Liver (tissue), 8 donors: ENCODE measurements at regions not wholly inside any gene's neighbourhood (a gene's known extent, or its start where the extent isn't known, plus 50 kb on each side); places are given as distances from the start of the nearest gene placed in this dataset.
A peak's percentile ranks its signal among the peaks of the same experiment; 100 is the strongest.

ENCODE experiments used
- DNase-seq: peaks from one replicate; pipeline ENCODE4 v3.0.0-alpha.2; 2017; ENCODE audit warnings: low spot score
- H3K27ac ChIP-seq, 2 donors: one replicate each; pipeline ENCODE4 v1.7.0; 2013; ENCODE audit warnings: inconsistent platforms in 2 of 2, low read length in 2 of 2, control low read depth in 1 of 2, low read depth in 1 of 2, mild to moderate bottlenecking in 1 of 2
- H3K27me3 ChIP-seq, 4 donors: one replicate each; pipeline versions ENCODE4 v1.6.1 to v1.7.0; 2013; ENCODE audit warnings: low read length in 3 of 4, inconsistent platforms in 1 of 4, mild to moderate bottlenecking in 1 of 4, moderate library complexity in 1 of 4; ENCODE audit not compliant: control insufficient read depth in 4 of 4, insufficient read depth in 4 of 4
- H3K36me3 ChIP-seq, 4 donors: one replicate each; pipeline versions ENCODE4 v1.6.1 to v1.7.0; 2013; ENCODE audit warnings: low read length in 3 of 4, mild to moderate bottlenecking in 3 of 4, low read depth in 1 of 4, moderate library complexity in 1 of 4; ENCODE audit not compliant: control insufficient read depth in 4 of 4, insufficient read depth in 3 of 4
- H3K4me1 ChIP-seq, 4 donors: one replicate each; pipeline versions ENCODE4 v1.6.1 to v1.7.0; 2013; ENCODE audit warnings: low read length in 3 of 4, mild to moderate bottlenecking in 3 of 4, moderate library complexity in 1 of 4; ENCODE audit not compliant: control insufficient read depth in 4 of 4, insufficient read depth in 4 of 4
- H3K4me3 ChIP-seq, 3 donors: one replicate each; pipeline versions ENCODE4 v1.6.1 to v1.7.0; 2013; ENCODE audit warnings: low read length in 3 of 3, control low read depth in 1 of 3, low read depth in 1 of 3, mild to moderate bottlenecking in 1 of 3
- H3K9ac ChIP-seq, 2 donors: one replicate each; pipeline ENCODE4 v1.7.0; 2013; ENCODE audit warnings: low read length in 2 of 2, mild to moderate bottlenecking in 2 of 2, moderate library complexity in 2 of 2, control low read depth in 1 of 2, low read depth in 1 of 2
- H3K9me3 ChIP-seq, 4 donors: one replicate each; pipeline versions ENCODE4 v1.6.1 to v1.7.0; 2013; ENCODE audit warnings: low read length in 3 of 4; ENCODE audit not compliant: control insufficient read depth in 4 of 4
- EGR1 ChIP-seq, 2 donors: IDR thresholded peaks; 2 replicates each; pipeline ENCODE4 v1.6.1; 2016 to 2018; ENCODE audit warnings: antibody characterized with exemption in 2 of 2, low read depth in 2 of 2
- FOXA1 ChIP-seq: IDR thresholded peaks from 2 replicates; pipeline ENCODE4 v1.6.1; 2016; ENCODE audit warnings: antibody characterized with exemption
- FOXA2 ChIP-seq: IDR thresholded peaks from 2 replicates; pipeline ENCODE4 v1.6.1; 2016; ENCODE audit warnings: antibody characterized with exemption
- HNF4G ChIP-seq: IDR thresholded peaks from 2 replicates; pipeline ENCODE4 v1.6.1; 2016; ENCODE audit warnings: antibody characterized with exemption
- JUND ChIP-seq, 2 donors: IDR thresholded peaks; 2 replicates each; pipeline ENCODE4 v1.6.1; 2016; ENCODE audit warnings: antibody characterized with exemption in 2 of 2
- MAX ChIP-seq: IDR thresholded peaks from 2 replicates; pipeline ENCODE4 v1.6.1; 2016; ENCODE audit warnings: antibody characterized with exemption
- NR2F2 ChIP-seq: IDR thresholded peaks from 2 replicates; pipeline ENCODE4 v1.6.1; 2016; ENCODE audit warnings: antibody characterized with exemption
- RAD21 ChIP-seq, 2 donors: IDR thresholded peaks; 2 replicates each; pipeline ENCODE4 v1.6.1; 2016; ENCODE audit warnings: antibody characterized with exemption in 2 of 2, mild to moderate bottlenecking in 2 of 2
- REST ChIP-seq: IDR thresholded peaks from 2 replicates; pipeline ENCODE4 v1.6.1; 2016; ENCODE audit warnings: antibody characterized with exemption, mild to moderate bottlenecking
- SP1 ChIP-seq: IDR thresholded peaks from 2 replicates; pipeline ENCODE4 v1.6.1; 2018; ENCODE audit warnings: antibody characterized with exemption, mild to moderate bottlenecking
- TAF1 ChIP-seq: conservative IDR thresholded peaks from 2 replicates; pipeline ENCODE4 v1.6.1; 2016; ENCODE audit warnings: antibody characterized with exemption, mild to moderate bottlenecking
- YY1 ChIP-seq: IDR thresholded peaks from 2 replicates; pipeline ENCODE4 v1.6.1; 2016; ENCODE audit warnings: antibody characterized with exemption, mild to moderate bottlenecking
- ZBTB33 ChIP-seq: IDR thresholded peaks from 2 replicates; pipeline ENCODE4 v1.6.1; 2016; ENCODE audit warnings: antibody characterized with exemption
- WGBS: extraction: QIAGEN DNeasy Blood & Tissue Kit; methylation state at CpG from one replicate; pipeline ENCODE4 v1.1.7; 2013; 5-methylcytosine and 5-hydroxymethylcytosine counted together
- TF ChIP-seq, protein P1 (sequence below): fragments of 150-350 bp; IDR thresholded peaks from 2 replicates; pipeline ENCODE4 v1.5.1; 2017; ENCODE audit warnings: improper control_type of control experiment, low read depth, low read length; ENCODE audit not compliant: missing input control
- donor health status: healthy.
- donor health status: healthy.
- donor health status: healthy.
- donor health status: healthy.
- donor health status: healthy.

DNA sequence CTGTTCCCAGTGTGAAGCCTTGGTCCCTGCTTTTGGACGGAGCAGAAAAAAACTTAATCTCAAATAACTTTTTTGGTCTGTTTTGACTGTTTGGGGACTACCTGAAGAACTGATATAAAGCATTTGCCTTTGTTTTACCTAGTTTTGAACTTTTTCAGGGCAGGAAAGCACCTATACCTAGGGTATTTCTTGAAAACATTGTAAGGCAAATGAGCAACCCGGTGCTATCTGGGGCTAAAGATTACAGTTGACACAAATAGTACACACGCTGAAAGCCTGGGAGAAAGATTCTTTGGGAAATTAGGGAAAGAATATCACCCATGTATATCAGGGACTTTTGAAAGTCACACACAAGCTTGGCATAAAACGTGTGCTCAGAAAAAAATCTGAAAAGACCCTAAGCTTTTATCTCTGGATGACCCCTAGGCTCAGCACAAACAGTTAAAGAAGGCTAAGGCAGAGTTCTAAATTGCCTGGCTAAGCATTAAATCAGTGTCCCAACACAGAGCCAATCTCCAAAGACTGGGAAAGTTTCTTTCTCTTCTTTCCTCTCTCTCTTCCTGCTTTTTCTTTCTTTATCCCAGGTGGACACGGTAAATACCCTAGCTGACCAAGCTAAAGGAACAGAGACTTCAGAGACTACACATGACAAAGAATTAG is 389.8 kb downstream of the SH2D4B start (continued):
- TF ChIP-seq, protein P1, sequence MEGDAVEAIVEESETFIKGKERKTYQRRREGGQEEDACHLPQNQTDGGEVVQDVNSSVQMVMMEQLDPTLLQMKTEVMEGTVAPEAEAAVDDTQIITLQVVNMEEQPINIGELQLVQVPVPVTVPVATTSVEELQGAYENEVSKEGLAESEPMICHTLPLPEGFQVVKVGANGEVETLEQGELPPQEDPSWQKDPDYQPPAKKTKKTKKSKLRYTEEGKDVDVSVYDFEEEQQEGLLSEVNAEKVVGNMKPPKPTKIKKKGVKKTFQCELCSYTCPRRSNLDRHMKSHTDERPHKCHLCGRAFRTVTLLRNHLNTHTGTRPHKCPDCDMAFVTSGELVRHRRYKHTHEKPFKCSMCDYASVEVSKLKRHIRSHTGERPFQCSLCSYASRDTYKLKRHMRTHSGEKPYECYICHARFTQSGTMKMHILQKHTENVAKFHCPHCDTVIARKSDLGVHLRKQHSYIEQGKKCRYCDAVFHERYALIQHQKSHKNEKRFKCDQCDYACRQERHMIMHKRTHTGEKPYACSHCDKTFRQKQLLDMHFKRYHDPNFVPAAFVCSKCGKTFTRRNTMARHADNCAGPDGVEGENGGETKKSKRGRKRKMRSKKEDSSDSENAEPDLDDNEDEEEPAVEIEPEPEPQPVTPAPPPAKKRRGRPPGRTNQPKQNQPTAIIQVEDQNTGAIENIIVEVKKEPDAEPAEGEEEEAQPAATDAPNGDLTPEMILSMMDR, result no peak
- no peak for TF ChIP-seq RAD21 (IDR thresholded peaks at IDR 0.05)
- TF ChIP-seq FOXA2, result no peak
- TF ChIP-seq YY1, result no peak

- H3K9me3 ChIP-seq, result no peaks in the 10 kb centered on the region
- H3K4me1 ChIP-seq, result peaks cover 0 to 2% (median 0%) of the 10 kb centered on the region in 4 donors
- H3K27ac ChIP-seq, result no peak overlapping the region
- no peak for DNase-seq
- no peak overlapping the region for H3K9ac ChIP-seq
- 50% methylated on average over 1 of the region's 1 CpG for WGBS
- H3K4me3 ChIP-seq, result no peak overlapping the region
- no peaks in the 10 kb centered on the region for H3K36me3 ChIP-seq
- peaks cover 0 to 2% (median 0%) of the 10 kb centered on the region in 4 donors for H3K27me3 ChIP-seq
- no peak for TF ChIP-seq RAD21 (IDR thresholded peaks at IDR 0.05)
- no peak for TF ChIP-seq FOXA1
Observed at GRCh38 chr10:80938903-80939302, 401.2 kb downstream of the SH2D4B start.

DNA sequence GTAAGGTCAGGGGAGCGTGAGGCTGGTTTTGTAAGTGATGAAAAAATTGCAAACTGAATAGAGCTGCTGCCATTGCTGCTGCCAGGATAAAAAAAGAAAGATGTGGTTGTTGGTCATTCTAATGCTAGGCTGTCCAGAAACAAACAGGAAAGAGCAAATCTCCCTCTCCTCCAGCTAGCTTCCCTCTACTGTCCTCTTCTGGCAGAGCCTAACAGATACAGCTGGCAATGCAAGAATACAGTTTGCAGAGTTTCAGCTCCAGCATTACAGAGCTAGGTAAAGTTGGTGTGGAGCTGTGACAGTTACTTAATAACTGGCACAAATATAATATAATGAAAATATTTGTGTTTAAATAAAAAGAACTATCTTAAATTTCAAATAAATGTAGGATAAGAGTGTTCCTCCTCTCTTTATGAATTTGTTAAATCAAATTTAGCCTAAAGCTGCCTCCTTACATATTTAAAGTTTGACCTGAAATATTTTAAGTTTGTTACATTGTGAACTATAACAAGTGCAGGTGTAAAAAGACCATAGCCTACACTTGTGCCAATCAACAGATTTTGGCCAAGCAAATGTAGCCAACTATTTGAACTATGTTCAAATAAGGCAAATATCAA is 407.7 kb downstream of the SH2D4B start:
- Histone ChIP-seq H3K4me3 (no peak overlapping the region), H3K9me3 (no peaks in the 10 kb centered on the region), H3K9ac (no peak overlapping the region), H3K4me1 (no peaks in the 10 kb centered on the region), H3K36me3 (no peaks in the 10 kb centered on the region), H3K27me3 (peaks cover 0 to 2% (median 0%) of the 10 kb centered on the region in 4 donors), H3K27ac (no peak overlapping the region)
- WGBS, result 70% methylated on average over 1 of the region's 1 CpG
- TF ChIP-seq MAX, result no peak
- no peak for TF ChIP-seq HNF4G
- no peak for TF ChIP-seq JUND (IDR thresholded peaks at IDR 0.05)
- peak; percentile 73 to 74 for TF ChIP-seq RAD21 (IDR thresholded peaks at IDR 0.05)
- TF ChIP-seq, protein P1, result peak; percentile 54
- no peak for TF ChIP-seq TAF1
- DNase-seq, result no peak

- DNase-seq, result no peak
- no peak overlapping the region for H3K9ac ChIP-seq
- H3K27me3 ChIP-seq, result peaks cover 0 to 2% (median 0%) of the 10 kb centered on the region in 4 donors
- H3K4me1 ChIP-seq, result no peaks in the 10 kb centered on the region
- H3K27ac ChIP-seq, result no peak overlapping the region
- 32% methylated on average over 1 of the region's 1 CpG for WGBS
- H3K9me3 ChIP-seq, result no peaks in the 10 kb centered on the region
- H3K4me3 ChIP-seq, result no peak overlapping the region
- H3K36me3 ChIP-seq, result no peaks in the 10 kb centered on the region
- TF ChIP-seq RAD21 (IDR thresholded peaks at IDR 0.05) (no peak), HNF4G (no peak), REST (no peak), MAX (no peak), SP1 (no peak), ZBTB33 (no peak), EGR1 (IDR thresholded peaks at IDR 0.05; ENCODE audit: low read depth in 2 of 2) (no peak), NR2F2 (no peak), JUND (IDR thresholded peaks at IDR 0.05) (no peak)
Observed at GRCh38 chr10:80946073-80946472, 408.4 kb downstream of the SH2D4B start.
